ENCODE measurements at regions not wholly inside any gene's neighbourhood (a gene's known extent, or its start where the extent isn't known, plus 50 kb on each side); places are given as distances from the start of the nearest gene placed in this dataset.

DNA sequence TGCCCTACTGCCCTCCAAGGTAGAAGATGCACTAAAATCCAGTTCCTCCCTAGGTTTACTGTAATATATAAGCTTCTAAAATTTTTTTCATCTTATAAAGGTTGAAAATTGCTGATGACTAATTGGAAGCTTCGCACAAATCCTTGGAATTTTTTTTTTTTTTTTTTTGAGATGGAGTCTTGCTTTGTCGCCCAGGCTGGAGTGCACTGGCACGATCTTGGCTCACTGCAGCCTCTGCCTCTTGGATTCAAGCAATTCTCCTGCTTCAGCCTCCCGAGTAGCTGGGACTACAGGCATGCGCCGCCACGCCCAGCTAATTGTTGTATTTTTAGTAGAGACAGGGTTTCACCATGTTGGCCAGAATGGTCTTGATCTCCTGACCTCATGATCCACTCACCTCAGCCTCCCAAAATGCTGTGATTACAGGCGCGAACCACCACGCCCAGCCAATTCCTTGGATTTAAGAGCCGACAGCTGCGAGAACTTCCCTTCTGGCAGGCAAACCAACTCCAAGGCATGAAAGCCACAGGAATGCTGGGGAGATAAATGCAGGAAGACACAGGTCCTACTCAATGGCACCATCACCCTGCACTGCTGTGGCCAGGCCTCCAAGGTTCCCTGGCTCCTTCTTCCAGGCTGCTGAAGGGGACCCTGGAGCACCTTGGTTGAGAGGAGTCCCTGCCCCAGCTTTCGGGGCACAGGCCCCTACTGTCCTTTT is 98.9 kb upstream of the CHD2 start:
- POLR2A ChIA-PET, result interaction anchor here (0.6 to 0.7 kb wide), 4 partner anchors 49 to 1335 kb away, joined by 4 to 12 read pairs (median 6); no protein-coding TSS in a partner anchor

DNA sequence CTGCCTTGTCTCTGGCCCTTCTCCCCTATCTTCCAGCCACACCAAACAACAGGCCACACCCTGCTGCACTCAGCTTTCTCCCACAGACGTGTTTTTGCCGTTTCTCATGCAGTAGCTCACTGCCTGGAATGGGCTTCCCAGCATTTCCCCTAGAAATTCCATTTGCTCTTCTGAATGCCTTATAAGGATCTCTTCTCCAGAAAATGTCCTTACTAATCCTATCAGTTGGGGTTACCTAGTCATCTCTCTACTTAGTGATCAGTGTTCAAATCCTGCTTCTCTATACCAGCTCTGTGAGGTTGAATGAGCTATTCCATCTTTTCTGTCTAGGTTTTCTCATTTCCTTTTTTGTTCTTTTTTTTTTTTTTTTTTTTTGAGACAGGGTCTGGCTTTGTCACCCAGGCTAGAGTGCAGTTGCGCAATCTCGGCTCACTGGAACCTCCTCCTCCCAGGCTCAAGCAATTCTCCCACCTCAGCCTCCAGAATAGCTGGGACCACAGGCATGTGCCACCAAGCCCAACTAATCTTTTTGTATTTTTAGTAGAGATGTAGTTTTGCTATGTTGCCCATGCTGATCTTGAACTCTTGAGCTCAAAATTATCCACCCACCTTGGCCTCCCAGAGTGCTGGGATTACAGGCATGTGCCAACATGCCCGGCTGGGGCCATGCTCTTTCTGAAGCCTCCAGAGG is 98.2 kb upstream of the CHD2 start:
- ChIA-PET POLR2A (interaction anchor here (0.6 to 0.7 kb wide), 3 partner anchors 48 to 1335 kb away, joined by 5 to 12 read pairs (median 8); no protein-coding TSS in a partner anchor), CTCF (interaction anchor here (0.6 to 0.8 kb wide), 2 partner anchors 80 to 1502 kb away, joined by 3 read pairs; no protein-coding TSS in a partner anchor)

More for the DNA sequence above, 98.9 kb upstream of the CHD2 start:
- CTCF ChIA-PET, result interaction anchor here (0.6 to 0.8 kb wide), 3 partner anchors 81 to 1503 kb away, joined by 3 to 4 read pairs (median 3); no protein-coding TSS in a partner anchor

DNA sequence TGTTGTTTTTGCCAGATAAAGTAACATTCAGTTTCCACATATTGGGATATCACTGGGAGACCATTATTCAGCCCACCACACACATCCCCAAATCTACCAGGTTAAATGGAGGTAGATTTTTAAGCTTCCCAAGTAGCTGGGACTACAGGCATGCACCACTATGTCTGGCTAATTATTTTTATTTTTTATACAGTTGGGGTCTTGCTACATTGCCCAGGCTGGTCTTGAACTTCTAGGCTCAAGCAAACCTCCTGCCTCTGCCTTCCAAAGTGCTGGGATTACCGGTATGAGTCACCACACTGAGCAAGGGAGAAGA is 96.6 kb upstream of the CHD2 start:
- CTCF ChIA-PET, result interaction anchor here (0.6 to 1.4 kb wide), 4 partner anchors 28 to 114 kb away, joined by 3 to 5 read pairs (median 5); partner anchors contain the start of gene CHD2
- POLR2A ChIA-PET, result interaction anchor here (1.0 to 1.4 kb wide), 4 partner anchors 29 to 117 kb away, joined by 3 to 18 read pairs (median 5); no protein-coding TSS in a partner anchor

DNA sequence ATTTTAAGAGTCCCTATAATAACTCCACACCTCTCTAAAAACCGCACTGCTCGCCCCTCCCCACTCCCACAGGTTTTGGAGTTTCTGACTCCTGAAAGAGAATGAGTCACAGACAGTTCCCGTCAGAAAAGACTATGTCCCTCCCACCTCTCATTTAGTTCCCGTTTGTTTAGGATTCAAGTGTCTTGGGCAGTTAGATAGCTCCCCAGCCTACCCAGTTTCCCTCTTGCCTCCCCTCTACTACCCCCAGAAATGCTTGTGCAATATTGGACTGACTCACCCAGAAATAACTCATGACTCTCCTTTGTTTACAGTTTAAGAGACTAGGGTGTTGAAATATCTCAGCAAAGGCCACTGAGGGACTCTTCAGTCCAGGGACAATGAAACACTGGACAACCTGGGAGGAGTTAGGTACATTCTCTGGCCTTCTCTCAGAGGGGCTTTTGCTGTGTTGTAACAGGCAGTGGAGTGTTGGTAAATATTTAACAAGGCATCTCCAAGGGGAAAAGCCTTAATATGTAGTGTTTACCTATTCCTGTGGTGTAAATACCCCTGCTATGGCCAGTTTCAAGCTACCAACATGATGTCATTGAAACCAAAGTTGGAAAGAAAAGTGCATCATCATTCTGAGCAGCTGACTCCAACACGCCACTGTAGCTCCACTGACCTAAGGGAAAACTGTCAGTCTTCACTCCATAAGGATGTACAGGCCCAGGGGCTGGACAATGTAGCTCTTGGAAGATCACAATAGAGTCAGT is 96.1 kb upstream of the CHD2 start:
- ChIA-PET CTCF (interaction anchor here (0.6 to 1.4 kb wide), 4 partner anchors 28 to 113 kb away, joined by 3 to 5 read pairs (median 5); partner anchors contain the start of gene CHD2), POLR2A (interaction anchor here (1.0 to 1.4 kb wide), 6 partner anchors 28 to 118 kb away, joined by 3 to 18 read pairs (median 4); no protein-coding TSS in a partner anchor)

DNA sequence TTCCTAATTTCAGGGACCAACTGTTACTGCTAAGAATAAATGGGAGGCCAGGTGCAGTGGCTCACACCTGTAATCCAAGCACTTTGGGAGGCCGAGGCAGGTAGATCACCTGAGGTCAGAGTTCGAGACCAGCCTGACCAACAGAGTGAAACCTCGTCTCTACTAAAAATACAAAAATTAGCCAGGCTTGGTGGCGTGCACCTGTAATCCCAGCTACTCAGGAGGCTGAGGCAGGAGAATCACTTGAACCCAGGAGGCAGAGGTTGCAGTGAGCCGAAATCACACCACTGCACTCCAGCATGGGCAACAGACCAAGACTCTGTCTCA is 95.6 kb upstream of the CHD2 start:
- ChIA-PET CTCF (interaction anchor here (1.1 to 1.4 kb wide), 3 partner anchors 27 to 113 kb away, joined by 3 to 5 read pairs (median 5); no protein-coding TSS in a partner anchor), POLR2A (interaction anchor here (1.1 to 1.4 kb wide), 5 partner anchors 28 to 117 kb away, joined by 3 to 18 read pairs (median 3); no protein-coding TSS in a partner anchor)

DNA sequence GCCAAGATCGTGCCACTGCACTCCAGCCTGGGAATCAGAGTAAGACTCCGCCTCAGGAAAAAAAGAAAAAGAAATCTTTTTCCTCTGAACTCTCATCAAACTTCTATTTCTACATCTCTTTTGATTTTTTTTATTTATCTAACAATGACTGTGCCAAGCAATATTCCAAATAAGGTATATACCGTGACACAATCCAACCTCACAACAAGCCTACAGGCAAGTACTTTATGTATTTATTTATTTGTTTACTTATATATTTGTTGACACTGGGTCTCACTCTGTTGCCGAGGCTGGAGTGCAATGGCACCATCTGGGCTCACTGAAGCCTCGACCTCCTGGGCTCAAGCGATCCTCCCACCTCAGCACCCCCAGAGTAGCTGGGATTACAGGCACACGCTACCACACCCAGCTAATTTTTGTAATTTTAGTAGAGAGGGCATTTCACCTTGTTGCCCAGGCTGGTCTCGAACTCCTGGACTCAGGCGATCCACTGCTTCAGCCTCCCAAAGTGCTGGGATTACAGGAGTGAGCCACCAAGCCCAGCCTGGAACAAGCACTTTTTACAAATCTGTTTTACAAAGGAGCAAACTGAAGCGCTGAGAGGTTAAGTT is 94.9 kb upstream of the CHD2 start:
- POLR2A ChIA-PET, result interaction anchor here (0.6 to 1.2 kb wide), 2 partner anchors 108 to 117 kb away, joined by 3 to 4 read pairs; no protein-coding TSS in a partner anchor
- CTCF ChIA-PET, result interaction anchor here (0.7 to 1.6 kb wide), 4 partner anchors 8 to 35 kb away, joined by 3 to 7 read pairs (median 4); no protein-coding TSS in a partner anchor

DNA sequence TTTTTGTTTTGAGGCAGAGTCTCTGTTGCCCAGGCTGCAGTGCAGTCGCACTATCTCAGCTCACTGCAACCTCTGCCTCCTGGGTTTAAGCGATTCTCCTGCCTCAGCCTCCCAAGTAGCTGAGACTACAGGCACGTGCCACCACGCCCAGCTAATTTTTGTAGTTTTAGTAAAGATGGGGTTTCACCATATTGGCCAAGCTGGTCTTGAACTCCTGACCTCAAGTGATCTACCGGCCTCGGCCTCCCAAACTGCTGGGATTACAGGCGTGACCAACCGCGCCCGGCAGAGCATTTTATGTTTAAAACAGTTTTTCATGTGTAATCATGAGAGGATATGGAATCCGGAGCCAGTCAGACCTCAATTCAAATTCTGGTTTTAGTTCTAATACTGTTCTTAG is 94.0 kb upstream of the CHD2 start:
- ChIA-PET POLR2A (interaction anchor here (0.6 kb wide), 1 partner anchor 107 kb away, joined by 4 read pairs; no protein-coding TSS in a partner anchor), CTCF (interaction anchor here (0.6 to 1.6 kb wide), 4 partner anchors 14 to 109 kb away, joined by 3 to 7 read pairs (median 4); no protein-coding TSS in a partner anchor)

DNA sequence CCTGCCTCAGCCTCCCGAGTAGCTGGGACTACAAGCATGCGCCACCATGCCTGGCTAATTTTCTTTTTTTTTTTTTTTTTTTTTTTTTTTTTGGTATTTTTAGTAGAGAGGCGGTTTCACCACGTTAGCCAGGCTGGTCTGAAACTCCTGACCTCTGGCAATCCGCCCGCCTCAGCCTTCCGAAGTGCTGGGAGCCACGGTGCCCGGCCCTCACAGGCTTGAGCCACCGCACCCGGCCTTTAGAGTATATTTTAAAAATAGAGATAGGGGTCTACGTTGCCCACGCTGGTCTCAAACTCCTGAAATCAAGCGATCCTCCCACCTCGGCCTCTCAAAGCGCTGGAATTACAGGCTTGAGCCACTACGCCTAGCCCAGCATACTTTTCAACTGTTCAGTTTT is 93.4 kb upstream of the CHD2 start:
- POLR2A ChIA-PET, result no interaction called here
- CTCF ChIA-PET, result interaction anchor here (1.6 kb wide), 1 partner anchor 13 kb away, joined by 7 read pairs; no protein-coding TSS in a partner anchor

DNA sequence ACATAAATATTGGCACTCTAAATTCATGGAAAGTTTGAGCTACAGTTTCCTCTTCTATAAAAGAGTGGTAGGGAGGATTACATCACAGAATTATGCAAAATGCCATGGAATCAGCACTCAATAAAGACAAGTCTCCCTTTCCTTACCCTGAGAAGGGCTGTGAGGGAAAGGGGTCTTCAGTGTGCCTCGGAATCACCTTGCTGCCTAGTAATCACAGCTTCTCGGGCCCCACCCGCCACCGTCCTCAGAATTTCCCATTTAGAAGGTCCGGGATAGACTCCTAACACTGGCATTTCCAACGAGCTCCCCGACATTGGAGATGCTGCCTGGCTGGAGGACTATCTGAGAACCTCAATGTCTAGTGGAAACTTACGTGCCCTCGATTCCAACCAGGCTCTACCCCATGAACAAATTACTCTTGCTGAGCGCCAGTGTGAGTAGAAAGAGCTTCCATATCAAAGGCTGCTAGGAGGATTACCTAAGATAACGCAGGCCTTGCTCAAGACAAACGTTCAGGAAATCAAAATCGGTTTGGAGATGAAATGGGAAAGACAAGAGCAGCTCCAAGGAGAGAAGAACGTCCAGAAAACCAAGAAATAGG is 92.1 kb upstream of the CHD2 start:
- ChIA-PET POLR2A (interaction anchor here (0.6 to 5.8 kb wide), 16 partner anchors 9 to 114 kb away, joined by 3 to 133 read pairs (median 10); partner anchors contain the start of gene CHD2), CTCF (interaction anchor here (0.6 to 3.3 kb wide), 12 partner anchors 11 to 115 kb away, joined by 3 to 22 read pairs (median 9); partner anchors contain the start of gene CHD2)

DNA sequence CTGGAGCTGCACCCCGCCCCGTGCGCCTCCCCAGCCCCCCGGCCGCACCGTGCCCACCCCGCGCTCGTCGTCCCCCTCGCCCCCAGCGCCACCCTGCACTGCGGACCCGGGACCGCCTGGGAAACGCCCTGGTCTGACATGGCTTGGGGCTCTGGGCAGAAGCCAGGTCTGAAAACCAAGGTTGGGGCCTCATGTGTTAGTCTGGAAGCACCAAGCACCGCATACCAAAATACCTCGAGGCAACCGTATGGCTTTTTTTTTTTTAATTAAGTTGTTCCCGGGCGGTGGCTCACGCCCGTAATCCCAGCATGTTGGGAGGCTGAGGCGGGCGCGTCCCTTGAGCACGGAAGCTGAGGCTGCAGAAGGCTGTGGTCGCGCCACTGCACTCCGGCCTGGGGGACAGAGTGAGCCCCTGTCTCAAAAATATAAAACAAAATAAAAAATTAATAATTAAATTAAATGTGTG is 91.5 kb upstream of the CHD2 start:
- ChIA-PET POLR2A (interaction anchor here (0.5 to 5.8 kb wide), 18 partner anchors 9 to 1787 kb away, joined by 3 to 133 read pairs (median 10); partner anchors contain the start of gene CHD2), CTCF (interaction anchor here (0.6 to 3.3 kb wide), 19 partner anchors 11 to 1199 kb away, joined by 3 to 22 read pairs (median 8); partner anchors contain the start of gene CHD2)

DNA sequence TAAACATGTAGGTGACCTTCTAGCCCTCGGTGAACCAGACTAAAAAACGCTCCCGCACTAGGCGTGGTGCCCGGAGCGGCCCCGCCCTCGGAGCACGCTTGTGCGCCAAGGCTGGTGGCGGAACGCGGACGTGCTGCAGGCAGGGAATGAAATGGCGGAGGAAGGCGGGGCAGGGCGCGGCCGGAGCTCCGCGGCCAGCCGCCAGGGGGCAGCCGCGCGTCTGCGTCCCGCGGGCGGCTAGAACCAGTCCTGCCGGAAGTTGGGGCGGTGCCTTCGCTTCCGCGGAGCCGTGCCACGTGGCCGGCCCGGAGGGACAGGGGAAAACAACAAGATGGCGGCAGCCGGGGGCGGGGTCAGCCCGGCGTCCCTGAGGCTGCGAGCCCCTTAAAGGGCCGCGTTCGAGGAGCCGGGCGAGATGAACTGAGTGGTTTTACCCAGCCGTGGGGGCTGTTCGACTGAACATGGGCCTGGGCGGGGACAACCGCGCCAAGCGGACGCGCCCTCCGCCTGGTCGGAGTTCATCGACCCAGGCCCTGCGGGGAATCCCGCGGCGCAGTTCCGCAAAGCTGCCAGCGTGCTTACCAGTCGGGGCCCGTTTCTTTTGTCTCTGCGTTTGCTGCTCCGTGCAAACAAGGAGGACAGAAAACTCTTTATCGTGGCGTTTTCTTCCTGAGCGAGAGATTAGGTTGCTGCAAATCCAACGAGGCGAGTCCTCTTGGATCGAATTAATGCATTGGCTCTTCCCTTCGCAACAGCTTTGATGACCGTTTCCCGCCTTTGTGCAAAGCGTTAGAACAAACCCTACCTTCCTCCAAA is 90.9 kb upstream of the CHD2 start:
- ChIA-PET POLR2A (interaction anchor here (0.5 to 5.8 kb wide), 19 partner anchors 8 to 1788 kb away, joined by 3 to 133 read pairs (median 7); partner anchors contain the start of gene CHD2), CTCF (interaction anchor here (0.6 to 3.3 kb wide), 23 partner anchors 10 to 1198 kb away, joined by 3 to 22 read pairs (median 6); partner anchors contain the start of gene CHD2)

DNA sequence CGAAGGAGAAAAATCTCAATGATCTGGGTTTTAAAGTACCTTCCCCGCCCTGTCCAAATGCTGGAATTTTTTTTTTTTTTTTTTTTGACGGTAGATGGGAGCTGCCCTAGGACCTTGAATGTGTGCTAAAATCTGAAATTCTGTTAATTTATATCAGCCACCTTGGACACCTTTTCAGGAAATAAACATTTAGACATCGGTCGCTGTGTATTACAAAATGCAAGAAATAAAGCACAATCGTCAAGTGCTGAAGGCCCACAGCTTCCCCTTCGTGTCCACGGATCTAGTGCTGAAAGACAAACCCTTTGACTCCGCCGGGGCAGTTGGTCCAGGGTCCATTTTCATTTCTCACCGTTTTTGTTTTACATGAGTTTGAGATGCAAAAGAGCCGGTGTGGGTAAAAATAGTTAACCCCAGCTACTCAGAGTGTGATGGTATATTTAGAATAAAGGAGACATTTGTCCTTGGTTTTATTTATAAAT is 90.2 kb upstream of the CHD2 start:
- ChIA-PET CTCF (interaction anchor here (0.7 to 3.3 kb wide), 17 partner anchors 10 to 111 kb away, joined by 3 to 22 read pairs (median 8); no protein-coding TSS in a partner anchor), POLR2A (interaction anchor here (0.6 to 5.8 kb wide), 15 partner anchors 11 to 136 kb away, joined by 4 to 133 read pairs (median 10); partner anchors contain the start of gene CHD2)

DNA sequence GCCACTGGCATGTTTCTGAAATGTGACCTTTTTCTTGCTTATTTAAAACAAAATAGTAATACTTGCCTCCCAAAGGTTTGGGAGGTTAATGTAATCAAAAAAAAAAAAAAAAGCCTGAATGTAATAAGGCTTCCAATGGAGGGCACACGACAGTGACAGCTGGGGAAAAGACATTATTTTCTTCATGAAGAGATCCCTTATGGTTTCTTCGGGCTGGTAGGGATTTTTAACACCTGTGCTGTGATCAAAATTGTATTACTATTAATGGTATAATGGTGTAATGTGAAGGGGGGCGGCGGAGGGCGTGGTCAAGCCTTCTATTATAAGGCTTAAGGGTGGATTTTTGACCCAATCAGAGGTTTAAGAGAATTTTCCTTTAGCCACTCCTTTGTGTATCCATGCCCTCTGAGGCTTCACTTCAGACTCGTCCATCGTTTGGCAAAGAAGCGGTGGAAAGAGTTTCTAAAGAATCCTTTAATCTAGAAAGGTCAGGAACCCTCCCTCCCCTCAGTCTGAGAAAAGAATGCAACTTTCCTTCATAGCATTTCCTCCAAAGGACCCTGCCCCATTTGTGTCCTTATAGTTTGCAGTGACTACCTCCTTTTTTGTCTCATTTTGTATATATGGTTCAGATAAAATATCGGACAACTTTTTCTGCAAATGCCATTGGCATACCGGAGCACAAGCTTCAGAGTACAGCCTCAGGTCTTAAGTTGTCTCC is 89.5 kb upstream of the CHD2 start:
- CTCF ChIA-PET, result interaction anchor here (1.6 to 3.3 kb wide), 10 partner anchors 9 to 104 kb away, joined by 5 to 22 read pairs (median 12); no protein-coding TSS in a partner anchor

DNA sequence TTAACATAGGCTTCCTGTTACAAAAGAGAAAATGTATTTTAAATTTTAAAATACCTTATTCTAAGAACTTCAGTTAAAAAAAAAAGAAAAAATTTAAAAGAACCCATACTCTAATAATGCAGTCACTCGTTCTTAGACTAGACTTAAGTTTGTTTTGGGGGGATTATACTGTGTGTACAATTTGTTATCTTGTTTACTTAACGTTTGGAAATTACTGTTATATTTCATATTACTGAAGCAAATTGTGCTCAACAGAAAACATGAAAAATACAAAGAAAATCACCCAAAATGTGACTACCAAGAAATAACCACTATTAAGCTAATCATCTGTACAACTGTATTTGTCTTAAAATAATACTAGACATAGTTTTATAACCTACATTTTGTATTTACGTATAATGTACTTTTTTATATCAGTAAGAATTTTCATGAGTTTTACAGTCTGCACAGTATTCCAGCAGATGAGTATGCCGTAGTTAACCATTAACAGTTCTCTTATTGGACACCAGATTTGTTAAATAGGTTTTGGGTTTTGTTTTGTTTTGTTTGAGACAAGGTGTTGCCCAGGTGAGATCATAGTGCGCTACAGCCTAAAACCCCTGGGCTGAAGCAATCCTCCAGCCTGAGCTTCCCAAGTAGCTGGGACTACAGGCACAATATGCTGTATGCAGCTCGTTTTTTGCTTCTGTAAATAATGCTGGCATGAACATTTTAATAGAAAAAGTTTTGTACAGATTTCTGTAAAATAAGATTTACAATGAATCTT is 88.8 kb upstream of the CHD2 start:
- CTCF ChIA-PET, result interaction anchor here (2.0 to 2.4 kb wide), 2 partner anchors 8 to 20 kb away, joined by 5 to 19 read pairs; no protein-coding TSS in a partner anchor
- POLR2A ChIA-PET, result interaction anchor here (4.6 to 5.8 kb wide), 2 partner anchors 21 to 72 kb away, joined by 45 to 133 read pairs; no protein-coding TSS in a partner anchor

More for the DNA sequence above, 89.5 kb upstream of the CHD2 start:
- POLR2A ChIA-PET, result interaction anchor here (0.6 to 5.8 kb wide), 13 partner anchors 10 to 138 kb away, joined by 4 to 133 read pairs (median 12); partner anchors contain the start of gene CHD2

Data from activated CD8-positive, alpha-beta memory T cell treated with anti-CD3 and anti-CD28 coated beads for 36 hours (primary cell).